ENCODE measurements at regions not wholly inside any gene's neighbourhood (a gene's known extent, or its start where the extent isn't known, plus 50 kb on each side); places are given as distances from the start of the nearest gene placed in this dataset.

GRCh38 chrX:118211891-118212816 is 95.5 kb upstream of the KLHL13 start:
- H3K4me3 ChIP-seq (ENCODE audit: insufficient read length, low read depth): no peak overlapping the region
- H3K4me1 ChIP-seq (ENCODE audit: insufficient read depth, insufficient read length): no peaks in the 10 kb centered on the region
- no peaks in the 10 kb centered on the region for H3K27me3 ChIP-seq (ENCODE audit: insufficient read depth, insufficient read length)
- DNase-seq (ENCODE audit: low read depth, low spot score): no peak
- no peak overlapping the region for H3K9ac ChIP-seq (ENCODE audit: insufficient read length, low read depth)
- TF ChIP-seq SUZ12 (IDR thresholded peaks at IDR 0.05; ENCODE audit: extremely low read depth, insufficient read depth, insufficient read length) (no peak), ZNF274 (IDR thresholded peaks at IDR 0.05; ENCODE audit: low read depth, low read length) (no peak), YY1 (IDR thresholded peaks at IDR 0.05; ENCODE audit: insufficient read depth, insufficient read length) (no peak)
- no peaks in the 10 kb centered on the region for H3K9me3 ChIP-seq (ENCODE audit: insufficient read depth, low read length)
- H3K36me3 ChIP-seq (ENCODE audit: insufficient read depth, insufficient read length, low read length): no peaks in the 10 kb centered on the region

- TF ChIP-seq YY1 (IDR thresholded peaks at IDR 0.05; ENCODE audit: insufficient read depth, insufficient read length) (no peak), SUZ12 (IDR thresholded peaks at IDR 0.05; ENCODE audit: extremely low read depth, insufficient read depth, insufficient read length) (no peak), ZNF274 (IDR thresholded peaks at IDR 0.05; ENCODE audit: low read depth, low read length) (no peak)
- no peak for DNase-seq (ENCODE audit: low read depth, low spot score)
Observed at GRCh38 chrX:118212817-118213183, 96.2 kb upstream of the KLHL13 start.

GRCh38 chrX:118215346-118215745 is 98.7 kb upstream of the KLHL13 start:
- H3K4me3 ChIP-seq (ENCODE audit: insufficient read length, low read depth): no peak overlapping the region
- no peak for DNase-seq (ENCODE audit: low read depth, low spot score)
- no peak overlapping the region for H3K9ac ChIP-seq (ENCODE audit: insufficient read length, low read depth)
- H3K9me3 ChIP-seq (ENCODE audit: insufficient read depth, low read length): no peaks in the 10 kb centered on the region
- H3K36me3 ChIP-seq (ENCODE audit: insufficient read depth, insufficient read length, low read length): no peaks in the 10 kb centered on the region
- TF ChIP-seq SUZ12 (IDR thresholded peaks at IDR 0.05; ENCODE audit: extremely low read depth, insufficient read depth, insufficient read length): no peak
- no peak for TF ChIP-seq YY1 (IDR thresholded peaks at IDR 0.05; ENCODE audit: insufficient read depth, insufficient read length)
- no peak for TF ChIP-seq ZNF274 (IDR thresholded peaks at IDR 0.05; ENCODE audit: low read depth, low read length)
- H3K4me1 ChIP-seq (ENCODE audit: insufficient read depth, insufficient read length): no peaks in the 10 kb centered on the region
- no peaks in the 10 kb centered on the region for H3K27me3 ChIP-seq (ENCODE audit: insufficient read depth, insufficient read length)

More at GRCh38 chrX:118212817-118213183, 96.2 kb upstream of the KLHL13 start:
- H3K27me3 ChIP-seq (ENCODE audit: insufficient read depth, insufficient read length): no peaks in the 10 kb centered on the region
- no peaks in the 10 kb centered on the region for H3K4me1 ChIP-seq (ENCODE audit: insufficient read depth, insufficient read length)
- H3K9ac ChIP-seq (ENCODE audit: insufficient read length, low read depth): no peak overlapping the region
- H3K36me3 ChIP-seq (ENCODE audit: insufficient read depth, insufficient read length, low read length): no peaks in the 10 kb centered on the region
- H3K9me3 ChIP-seq (ENCODE audit: insufficient read depth, low read length): no peaks in the 10 kb centered on the region
- no peak overlapping the region for H3K4me3 ChIP-seq (ENCODE audit: insufficient read length, low read depth)

- Histone ChIP-seq H3K9ac (ENCODE audit: insufficient read length, low read depth) (no peak overlapping the region), H3K36me3 (ENCODE audit: insufficient read depth, insufficient read length, low read length) (no peaks in the 10 kb centered on the region), H3K4me1 (ENCODE audit: insufficient read depth, insufficient read length) (no peaks in the 10 kb centered on the region), H3K27me3 (ENCODE audit: insufficient read depth, insufficient read length) (no peaks in the 10 kb centered on the region), H3K4me3 (ENCODE audit: insufficient read length, low read depth) (no peak overlapping the region), H3K9me3 (ENCODE audit: insufficient read depth, low read length) (no peaks in the 10 kb centered on the region)
- TF ChIP-seq ZNF274 (IDR thresholded peaks at IDR 0.05; ENCODE audit: low read depth, low read length): no peak
- DNase-seq (ENCODE audit: low read depth, low spot score): no peak
Observed at GRCh38 chrX:118216087-118216486, 99.5 kb upstream of the KLHL13 start.

- Histone ChIP-seq H3K36me3 (ENCODE audit: insufficient read depth, insufficient read length, low read length) (no peaks in the 10 kb centered on the region), H3K9me3 (ENCODE audit: insufficient read depth, low read length) (no peaks in the 10 kb centered on the region), H3K4me3 (ENCODE audit: insufficient read length, low read depth) (no peak overlapping the region), H3K9ac (ENCODE audit: insufficient read length, low read depth) (no peak overlapping the region), H3K4me1 (ENCODE audit: insufficient read depth, insufficient read length) (no peaks in the 10 kb centered on the region), H3K27me3 (ENCODE audit: insufficient read depth, insufficient read length) (no peaks in the 10 kb centered on the region)
- TF ChIP-seq SUZ12 (IDR thresholded peaks at IDR 0.05; ENCODE audit: extremely low read depth, insufficient read depth, insufficient read length) (no peak), YY1 (IDR thresholded peaks at IDR 0.05; ENCODE audit: insufficient read depth, insufficient read length) (no peak), ZNF274 (IDR thresholded peaks at IDR 0.05; ENCODE audit: low read depth, low read length) (no peak)
- no peak for DNase-seq (ENCODE audit: low read depth, low spot score)
Observed at GRCh38 chrX:118216509-118216908, 99.9 kb upstream of the KLHL13 start.

- no peak for DNase-seq (ENCODE audit: low read depth, low spot score)
- H3K36me3 ChIP-seq (ENCODE audit: insufficient read depth, insufficient read length, low read length): no peaks in the 10 kb centered on the region
- H3K9ac ChIP-seq (ENCODE audit: insufficient read length, low read depth): no peak overlapping the region
- TF ChIP-seq YY1 (IDR thresholded peaks at IDR 0.05; ENCODE audit: insufficient read depth, insufficient read length): no peak
- no peak for TF ChIP-seq SUZ12 (IDR thresholded peaks at IDR 0.05; ENCODE audit: extremely low read depth, insufficient read depth, insufficient read length)
- TF ChIP-seq ZNF274 (IDR thresholded peaks at IDR 0.05; ENCODE audit: low read depth, low read length): no peak
- no peaks in the 10 kb centered on the region for H3K9me3 ChIP-seq (ENCODE audit: insufficient read depth, low read length)
- H3K27me3 ChIP-seq (ENCODE audit: insufficient read depth, insufficient read length): no peaks in the 10 kb centered on the region
- no peak overlapping the region for H3K4me3 ChIP-seq (ENCODE audit: insufficient read length, low read depth)
- H3K4me1 ChIP-seq (ENCODE audit: insufficient read depth, insufficient read length): no peaks in the 10 kb centered on the region
Observed at GRCh38 chrX:118218079-118218478, 101.5 kb upstream of the KLHL13 start.

- DNase-seq (ENCODE audit: low read depth, low spot score): no peak
- H3K36me3 ChIP-seq (ENCODE audit: insufficient read depth, insufficient read length, low read length): no peaks in the 10 kb centered on the region
- H3K4me1 ChIP-seq (ENCODE audit: insufficient read depth, insufficient read length): no peaks in the 10 kb centered on the region
- no peaks in the 10 kb centered on the region for H3K9me3 ChIP-seq (ENCODE audit: insufficient read depth, low read length)
- H3K27me3 ChIP-seq (ENCODE audit: insufficient read depth, insufficient read length): no peaks in the 10 kb centered on the region
- TF ChIP-seq ZNF274 (IDR thresholded peaks at IDR 0.05; ENCODE audit: low read depth, low read length): no peak
- TF ChIP-seq SUZ12 (IDR thresholded peaks at IDR 0.05; ENCODE audit: extremely low read depth, insufficient read depth, insufficient read length): no peak
- TF ChIP-seq YY1 (IDR thresholded peaks at IDR 0.05; ENCODE audit: insufficient read depth, insufficient read length): no peak
- no peak overlapping the region for H3K4me3 ChIP-seq (ENCODE audit: insufficient read length, low read depth)
- H3K9ac ChIP-seq (ENCODE audit: insufficient read length, low read depth): no peak overlapping the region
Observed at GRCh38 chrX:118218940-118219339, 102.3 kb upstream of the KLHL13 start.
